Calu3 (cell line): ENCODE measurements at regions not wholly inside any gene's neighbourhood (a gene's known extent, or its start where the extent isn't known, plus 50 kb on each side); places are given as distances from the start of the nearest gene placed in this dataset.

Experiments
- BruUV-seq: library from RNA; stranded (reverse); fragments of 400-500 nt; replicated peaks from 2 replicates; lab custom pipeline; 2021; lab: Mats Ljungman, UMichigan
- CTCF ChIA-PET: fragments of 300-600 bp; sonication (Branson Sonifier 250); formaldehyde crosslinking; loops from one replicate; lab custom pipeline; 2022; ENCODE audit warnings: antibody characterized with exemption; lab: Charles Lee
- DNase-seq: peaks from one replicate; pipeline ENCODE4 v3.0.0; 2022
- H3K27ac Mint-ChIP-seq: one replicate; pipeline ENCODE4 v1.8.0; 2022; ENCODE audit warnings: mixed read lengths; ENCODE audit not compliant: unreplicated experiment
- H3K27me3 Mint-ChIP-seq: one replicate; pipeline ENCODE4 v1.8.0; 2022; ENCODE audit warnings: mixed read lengths; ENCODE audit not compliant: unreplicated experiment
- H3K36me3 Mint-ChIP-seq: one replicate; pipeline ENCODE4 v1.8.0; 2022; ENCODE audit warnings: mild to moderate bottlenecking, moderate library complexity, mixed read lengths; ENCODE audit not compliant: insufficient read depth, unreplicated experiment
- H3K4me1 Mint-ChIP-seq: one replicate; pipeline ENCODE4 v1.8.0; 2022; ENCODE audit warnings: mild to moderate bottlenecking, low read depth, mixed read lengths; ENCODE audit not compliant: unreplicated experiment
- H3K4me3 Mint-ChIP-seq: one replicate; pipeline ENCODE4 v1.8.0; 2022; ENCODE audit warnings: mild to moderate bottlenecking, low read depth, moderate library complexity, mixed read lengths; ENCODE audit not compliant: unreplicated experiment
- H3K9me3 Mint-ChIP-seq: one replicate; pipeline ENCODE4 v1.8.0; 2022; ENCODE audit warnings: low read depth, mixed read lengths; ENCODE audit not compliant: unreplicated experiment
- intact Hi-C: fragments of 100-400 bp; cut with micrococcal nuclease; formaldehyde crosslinking; loops from one replicate; pipeline ENCODE4 v1.10.0; 2022; ENCODE audit not compliant: unreplicated experiment
- TF ChIP-seq, protein P1 (sequence below): fragments of 200-600 bp; IDR thresholded peaks from one replicate; pipeline ENCODE4 v1.8.0; 2022; ENCODE audit warnings: antibody characterized with exemption; ENCODE audit not compliant: unreplicated experiment

GRCh38 chr2:137824501-137824900, 139.8 kb upstream of the HNMT start:
- Mint-ChIP-seq H3K4me3 (no peak overlapping the region), H3K9me3 (peaks cover 7% of the 10 kb centered on the region), H3K36me3 (no peaks in the 10 kb centered on the region), H3K27ac (no peak overlapping the region), H3K27me3 (no peaks in the 10 kb centered on the region), H3K4me1 (no peaks in the 10 kb centered on the region)
- DNase-seq: no peak
- intact Hi-C loops: no loop called here
- no TSS peak for BruUV-seq
- TF ChIP-seq, protein P1, sequence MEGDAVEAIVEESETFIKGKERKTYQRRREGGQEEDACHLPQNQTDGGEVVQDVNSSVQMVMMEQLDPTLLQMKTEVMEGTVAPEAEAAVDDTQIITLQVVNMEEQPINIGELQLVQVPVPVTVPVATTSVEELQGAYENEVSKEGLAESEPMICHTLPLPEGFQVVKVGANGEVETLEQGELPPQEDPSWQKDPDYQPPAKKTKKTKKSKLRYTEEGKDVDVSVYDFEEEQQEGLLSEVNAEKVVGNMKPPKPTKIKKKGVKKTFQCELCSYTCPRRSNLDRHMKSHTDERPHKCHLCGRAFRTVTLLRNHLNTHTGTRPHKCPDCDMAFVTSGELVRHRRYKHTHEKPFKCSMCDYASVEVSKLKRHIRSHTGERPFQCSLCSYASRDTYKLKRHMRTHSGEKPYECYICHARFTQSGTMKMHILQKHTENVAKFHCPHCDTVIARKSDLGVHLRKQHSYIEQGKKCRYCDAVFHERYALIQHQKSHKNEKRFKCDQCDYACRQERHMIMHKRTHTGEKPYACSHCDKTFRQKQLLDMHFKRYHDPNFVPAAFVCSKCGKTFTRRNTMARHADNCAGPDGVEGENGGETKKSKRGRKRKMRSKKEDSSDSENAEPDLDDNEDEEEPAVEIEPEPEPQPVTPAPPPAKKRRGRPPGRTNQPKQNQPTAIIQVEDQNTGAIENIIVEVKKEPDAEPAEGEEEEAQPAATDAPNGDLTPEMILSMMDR: no peak
- CTCF ChIA-PET: no interaction called here

GRCh38 chr2:137826373-137827372, 137.6 kb upstream of the HNMT start:
- Mint-ChIP-seq H3K4me1 (no peaks in the 10 kb centered on the region), H3K4me3 (no peak overlapping the region), H3K27me3 (no peaks in the 10 kb centered on the region), H3K27ac (no peak overlapping the region), H3K36me3 (no peaks in the 10 kb centered on the region), H3K9me3 (peaks cover 7% of the 10 kb centered on the region)
- DNase-seq: no peak
- CTCF ChIA-PET: no interaction called here
- TF ChIP-seq, protein P1: no peak
- intact Hi-C loops: no loop called here
- BruUV-seq: no TSS peak

DNA sequence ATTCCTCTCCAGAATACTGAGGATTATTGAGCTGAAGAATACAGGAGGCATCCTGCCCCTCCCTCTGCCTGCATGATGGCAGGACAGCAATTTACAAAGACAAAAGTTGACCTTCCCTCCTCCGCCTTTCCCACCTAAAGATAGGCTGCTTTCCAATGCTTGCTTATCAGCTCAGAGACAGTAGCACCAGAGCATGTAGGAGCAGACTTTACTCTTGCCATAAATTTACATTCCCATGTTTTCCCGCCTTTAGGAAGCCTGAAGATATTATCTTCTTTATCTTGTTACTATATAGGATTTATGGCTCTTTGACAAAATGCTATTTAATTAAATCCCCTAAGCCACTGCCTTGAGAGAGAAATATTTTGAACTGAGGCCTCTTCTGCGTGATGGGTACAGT, 135.6 kb upstream of the HNMT start:
- TF ChIP-seq, protein P1: no peak
- H3K27ac Mint-ChIP-seq: no peak overlapping the region
- BruUV-seq: no TSS peak
- CTCF ChIA-PET: no interaction called here
- H3K4me3 Mint-ChIP-seq: no peak overlapping the region
- no peaks in the 10 kb centered on the region for H3K4me1 Mint-ChIP-seq
- H3K36me3 Mint-ChIP-seq: no peaks in the 10 kb centered on the region
- intact Hi-C loops: no loop called here
- H3K9me3 Mint-ChIP-seq: peaks cover 2% of the 10 kb centered on the region
- DNase-seq: no peak
- H3K27me3 Mint-ChIP-seq: no peaks in the 10 kb centered on the region

- intact Hi-C loops: no loop called here
- TF ChIP-seq, protein P1: no peak
- H3K4me1 Mint-ChIP-seq: no peaks in the 10 kb centered on the region
- no peak for DNase-seq
- H3K27ac Mint-ChIP-seq: no peak overlapping the region
- peaks cover 2% of the 10 kb centered on the region for H3K9me3 Mint-ChIP-seq
- H3K27me3 Mint-ChIP-seq: no peaks in the 10 kb centered on the region
- BruUV-seq: no TSS peak
- no peak overlapping the region for H3K4me3 Mint-ChIP-seq
- no peaks in the 10 kb centered on the region for H3K36me3 Mint-ChIP-seq
- CTCF ChIA-PET: no interaction called here
These were observed 135.0 kb upstream of the HNMT start for GRCh38 chr2:137829251-137829650.
